HG03520 (cell line): ENCODE measurements at regions not wholly inside any gene's neighbourhood (a gene's known extent, or its start where the extent isn't known, plus 50 kb on each side); places are given as distances from the start of the nearest gene placed in this dataset.
"Not testable (repeated sequence)": the region's sequence is repeated elsewhere in the genome, so short reads cannot be mapped to it uniquely, and the experiment has no call there.

Source experiments
- ATAC-seq: cut with Tn5 transposase; IDR thresholded peaks from one replicate; pipeline ENCODE4 v1.9.1; 2021; ENCODE audit warnings: mild to moderate bottlenecking, moderate library complexity; ENCODE audit not compliant: unreplicated experiment

- ATAC-seq, result no peak
Measured at GRCh38 chr7:112938863-112939573, 147.6 kb downstream of the GPR85 start.

- ATAC-seq, result no peak
Measured at GRCh38 chr7:112937651-112938415, 147.6 kb upstream of the TMEM168 start.

GRCh38 chr7:112933598-112933997 is 143.4 kb upstream of the TMEM168 start:
- ATAC-seq, result no peak

- ATAC-seq, result no peak
Measured at GRCh38 chr7:112930787-112931186, 140.6 kb upstream of the TMEM168 start.

GRCh38 chr7:112929421-112929820 is 139.2 kb upstream of the TMEM168 start:
- no peak for ATAC-seq

GRCh38 chr7:112926018-112926417 is 135.8 kb upstream of the TMEM168 start:
- no peak for ATAC-seq

- ATAC-seq, result not testable (repeated sequence)
Measured at GRCh38 chr7:112922546-112922945, 132.4 kb upstream of the TMEM168 start.

- ATAC-seq, result not testable (repeated sequence)
Measured at GRCh38 chr7:112916431-112916830, 126.2 kb upstream of the TMEM168 start.

- ATAC-seq, result no peak
Measured at GRCh38 chr7:112908086-112908485, 117.9 kb upstream of the TMEM168 start.

- no peak for ATAC-seq
Measured at GRCh38 chr7:112907658-112908057, 117.5 kb upstream of the TMEM168 start.

- no peak for ATAC-seq
Measured at GRCh38 chr7:112905950-112906349, 115.8 kb upstream of the TMEM168 start.

- ATAC-seq, result no peak
Measured at GRCh38 chr7:112905413-112905812, 115.2 kb upstream of the TMEM168 start.

GRCh38 chr7:112898432-112899290 is 108.5 kb upstream of the TMEM168 start:
- ATAC-seq, result peak; percentile 82

- no peak for ATAC-seq
Measured at GRCh38 chr7:112897839-112898431, 107.7 kb upstream of the TMEM168 start.

- no peak for ATAC-seq
Measured at GRCh38 chr7:112896026-112896601, 105.9 kb upstream of the TMEM168 start.

GRCh38 chr7:112892263-112892662 is 102.1 kb upstream of the TMEM168 start:
- no peak for ATAC-seq

GRCh38 chr7:112891698-112892097 is 101.5 kb upstream of the TMEM168 start:
- no peak for ATAC-seq

GRCh38 chr7:112889834-112890438 is 99.7 kb upstream of the TMEM168 start:
- no peak for ATAC-seq

- ATAC-seq, result no peak
Measured at GRCh38 chr7:112889268-112889667, 99.1 kb upstream of the TMEM168 start.

GRCh38 chr7:112888781-112889180 is 98.6 kb upstream of the TMEM168 start:
- no peak for ATAC-seq
